ENCODE measurements at regions not wholly inside any gene's neighbourhood (a gene's known extent, or its start where the extent isn't known, plus 50 kb on each side); places are given as distances from the start of the nearest gene placed in this dataset.
"Not testable (repeated sequence)": the region's sequence is repeated elsewhere in the genome, so short reads cannot be mapped to it uniquely, and the experiment has no call there.

DNA sequence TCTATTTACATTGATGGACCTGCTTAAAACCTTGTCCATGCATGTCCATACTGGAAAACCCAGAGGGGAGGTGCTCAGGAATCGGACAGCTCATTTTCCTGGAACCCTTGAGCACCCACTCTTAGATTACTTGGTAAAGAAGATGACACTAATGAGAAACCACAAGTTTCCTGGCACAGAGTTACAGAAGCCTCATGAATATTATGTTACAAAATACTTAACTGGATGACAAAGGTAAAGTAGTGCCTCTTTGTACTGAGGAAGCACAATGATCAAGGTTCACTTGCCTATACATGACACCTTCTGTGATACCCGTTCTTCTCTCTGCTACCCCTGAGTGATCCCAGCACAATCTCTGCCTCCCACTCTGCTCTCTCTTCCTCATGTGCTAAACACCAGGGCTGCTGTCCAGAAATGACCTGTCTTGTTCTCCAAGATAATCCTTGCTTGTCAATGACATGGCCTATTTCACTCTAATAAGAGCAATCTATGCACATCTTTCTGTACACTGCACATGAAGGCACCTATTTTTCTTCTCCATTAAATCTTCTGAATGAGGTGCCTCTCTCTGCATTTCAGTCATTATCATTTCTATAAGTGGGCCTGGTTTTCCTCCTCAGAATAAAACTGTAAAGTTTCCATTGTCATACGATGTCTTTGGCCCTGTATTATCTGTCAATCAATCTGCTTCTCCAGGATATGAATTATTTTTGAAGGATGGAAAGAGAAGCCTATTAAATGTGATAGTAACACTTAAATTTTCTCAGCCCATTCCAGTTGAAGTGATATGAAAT is 684.0 kb upstream of the ACO1 start:
- no peak for ATAC-seq
- intact Hi-C loops (cut with DNase I) = no loop called here
- no peak for DNase-seq (ENCODE audit: missing footprints)

DNA sequence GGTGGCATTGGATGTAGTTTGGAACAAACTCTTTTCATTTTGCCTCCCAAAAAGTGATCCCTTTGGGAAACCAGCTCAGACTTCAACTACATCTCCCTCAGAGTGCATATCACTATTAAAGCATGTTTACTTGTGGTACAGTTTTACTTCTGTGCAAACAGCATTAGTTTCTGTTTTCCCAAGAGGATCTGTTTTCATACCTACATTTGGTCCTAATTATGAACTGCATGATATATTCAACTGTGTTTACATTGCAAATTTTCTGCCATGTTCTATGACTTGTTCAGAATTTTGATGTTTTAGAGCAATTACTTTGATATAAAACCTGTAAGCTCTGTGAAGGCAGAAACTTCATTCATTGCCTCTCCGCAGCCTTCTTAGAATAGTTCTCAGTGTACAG is 681.5 kb upstream of the ACO1 start:
- ATAC-seq = no peak
- intact Hi-C loops (cut with DNase I) = no loop called here

GRCh38 chr9:31715250-31715649 is 669.2 kb upstream of the ACO1 start:
- intact Hi-C loops (cut with DNase I) = no loop called here
- no peak for ATAC-seq
- no peak for DNase-seq (ENCODE audit: missing footprints)

More for the DNA sequence above, 681.5 kb upstream of the ACO1 start:
- DNase-seq (ENCODE audit: missing footprints) = no peak

GRCh38 chr9:31719262-31719661 is 665.2 kb upstream of the ACO1 start:
- intact Hi-C loops (cut with DNase I) = no loop called here
- DNase-seq (ENCODE audit: missing footprints) = no peak

DNA sequence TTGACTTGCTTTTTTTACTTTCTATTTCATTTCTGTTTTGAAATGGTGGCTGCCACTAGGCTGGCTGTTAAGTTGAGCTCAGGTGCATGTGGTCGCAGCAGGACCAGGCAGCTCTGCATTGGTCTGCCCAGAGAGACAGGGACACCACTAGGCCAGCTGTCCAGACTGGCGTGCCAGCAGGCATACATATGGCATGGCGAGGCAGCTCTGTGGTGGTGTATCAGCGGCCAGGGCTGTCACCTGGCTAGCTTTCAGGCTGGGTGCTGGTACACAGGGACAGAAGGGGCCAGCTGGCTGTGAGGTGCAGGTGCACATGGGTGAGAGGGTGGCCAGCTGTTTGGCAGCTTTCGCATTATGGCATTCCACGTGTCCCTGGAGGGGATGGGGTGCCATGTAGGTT is 654.0 kb upstream of the ACO1 start:
- ATAC-seq (no peak), DNase-seq (ENCODE audit: missing footprints) (peak; percentile 71)
- intact Hi-C loops (cut with DNase I) = no loop called here

More at GRCh38 chr9:31719262-31719661, 665.2 kb upstream of the ACO1 start:
- no peak for ATAC-seq

- intact Hi-C loops (cut with DNase I) = no loop called here
- DNase-seq (ENCODE audit: missing footprints) = no peak
- ATAC-seq = no peak
Measured at GRCh38 chr9:31733166-31733565, 651.3 kb upstream of the ACO1 start.

GRCh38 chr9:31736581-31737179 is 647.8 kb upstream of the ACO1 start:
- ATAC-seq = no peak
- intact Hi-C loops (cut with DNase I) = no loop called here
- no peak for DNase-seq (ENCODE audit: missing footprints)

- intact Hi-C loops (cut with DNase I) = no loop called here
- DNase-seq (ENCODE audit: missing footprints) (no peak), ATAC-seq (no peak)
Measured at GRCh38 chr9:31740705-31741104, 643.7 kb upstream of the ACO1 start.

GRCh38 chr9:31744589-31744988 is 639.9 kb upstream of the ACO1 start:
- ATAC-seq (no peak), DNase-seq (ENCODE audit: missing footprints) (no peak)
- intact Hi-C loops (cut with DNase I) = no loop called here

DNA sequence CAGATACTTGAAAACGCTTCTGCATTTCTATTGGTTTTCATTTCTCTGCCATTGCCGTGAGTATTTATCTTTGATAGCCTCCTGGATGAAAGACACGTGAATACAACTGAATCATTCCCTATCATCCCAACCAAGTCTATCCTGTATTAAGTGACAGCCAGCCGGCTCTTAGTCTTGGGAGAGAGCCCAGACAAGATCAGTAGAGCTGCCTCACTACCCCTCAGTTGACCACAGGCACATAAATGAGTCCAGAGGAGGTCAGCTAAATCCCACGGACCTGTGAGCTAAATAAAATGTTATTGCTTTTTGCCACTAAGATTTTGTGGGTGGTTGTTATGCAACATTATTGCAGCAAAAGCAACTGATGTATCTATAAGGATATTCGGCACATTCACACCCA is 639.0 kb upstream of the ACO1 start:
- ATAC-seq (no peak), DNase-seq (ENCODE audit: missing footprints) (no peak)
- intact Hi-C loops (cut with DNase I) = no loop called here

DNA sequence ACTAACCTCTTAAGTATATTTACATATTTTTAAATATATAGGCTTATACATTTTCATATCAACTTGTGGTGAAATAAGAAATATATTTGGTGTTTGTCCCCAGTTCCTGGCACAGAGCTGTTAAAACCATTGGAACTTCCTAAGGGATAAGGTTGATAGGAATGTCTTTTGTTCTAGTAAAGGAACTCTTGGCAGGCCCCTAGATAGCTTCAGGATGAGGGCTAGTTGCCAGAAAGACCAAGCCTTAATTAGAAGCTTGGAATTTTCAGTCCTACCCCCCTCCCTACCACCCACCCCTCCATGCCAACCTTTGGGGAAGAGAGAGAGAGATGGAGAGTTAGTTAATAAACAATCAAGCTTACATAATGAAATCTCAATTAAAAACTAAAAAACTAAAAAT is 638.6 kb upstream of the ACO1 start:
- DNase-seq (ENCODE audit: missing footprints) (no peak), ATAC-seq (no peak)
- intact Hi-C loops (cut with DNase I) = no loop called here

GRCh38 chr9:31753756-31754155 is 630.7 kb upstream of the ACO1 start:
- intact Hi-C loops (cut with DNase I) = no loop called here
- no peak for ATAC-seq
- DNase-seq (ENCODE audit: missing footprints) = no peak

- ATAC-seq (no peak), DNase-seq (ENCODE audit: missing footprints) (no peak)
- intact Hi-C loops (cut with DNase I) = no loop called here
Measured at GRCh38 chr9:31759703-31760102, 624.7 kb upstream of the ACO1 start.

- DNase-seq (ENCODE audit: missing footprints); intact Hi-C loops (cut with DNase I); ATAC-seq: not testable (repeated sequence)
Measured at GRCh38 chr9:31774021-31774420, 610.4 kb upstream of the ACO1 start.

DNA sequence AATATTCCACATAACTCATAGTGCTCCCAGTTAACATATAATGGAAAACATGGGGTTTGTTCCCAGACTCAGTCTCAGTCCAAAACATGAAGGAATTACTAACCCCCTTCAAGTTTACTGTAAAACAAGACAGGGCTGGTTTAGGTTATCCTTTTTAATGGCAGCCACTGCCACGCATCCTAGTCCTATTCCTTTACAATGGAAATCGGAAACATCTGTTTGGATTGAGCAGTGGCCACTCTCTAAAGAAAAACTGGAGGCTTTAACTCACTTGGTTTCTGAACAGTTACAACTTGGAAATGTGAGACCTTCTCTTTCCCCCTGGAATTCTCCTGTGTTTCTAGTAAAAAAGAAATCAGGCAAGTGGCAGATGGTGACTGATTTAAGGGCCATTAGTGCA is 609.9 kb upstream of the ACO1 start:
- intact Hi-C loops (cut with DNase I) = no loop called here
- no peak for DNase-seq (ENCODE audit: missing footprints)

DNA sequence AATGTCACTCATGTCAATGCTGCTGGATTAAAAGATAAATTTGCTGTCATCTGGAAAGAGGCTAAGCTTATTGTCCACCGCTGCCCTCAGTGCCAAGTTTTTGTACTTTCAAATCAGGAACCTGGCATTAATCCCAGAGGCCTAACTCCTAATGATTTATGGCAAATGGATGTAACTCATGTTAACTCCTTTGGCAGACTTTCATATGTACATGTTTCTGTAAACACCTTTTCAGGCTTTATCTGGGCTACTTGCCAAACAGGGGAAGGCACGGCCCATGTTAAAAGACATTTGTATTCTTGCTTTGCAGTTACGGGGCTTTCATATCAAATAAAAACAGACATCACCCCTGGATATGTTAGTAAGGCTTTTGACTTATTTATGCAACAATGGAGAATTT is 608.0 kb upstream of the ACO1 start:
- intact Hi-C loops (cut with DNase I) = no loop called here
- DNase-seq (ENCODE audit: missing footprints) (no peak), ATAC-seq (no peak)

More for the DNA sequence above, 609.9 kb upstream of the ACO1 start:
- ATAC-seq = no peak

GRCh38 chr9:31783491-31783890 is 601.0 kb upstream of the ACO1 start:
- ATAC-seq (no peak), DNase-seq (ENCODE audit: missing footprints) (no peak)
- intact Hi-C loops (cut with DNase I) = no loop called here

DNA sequence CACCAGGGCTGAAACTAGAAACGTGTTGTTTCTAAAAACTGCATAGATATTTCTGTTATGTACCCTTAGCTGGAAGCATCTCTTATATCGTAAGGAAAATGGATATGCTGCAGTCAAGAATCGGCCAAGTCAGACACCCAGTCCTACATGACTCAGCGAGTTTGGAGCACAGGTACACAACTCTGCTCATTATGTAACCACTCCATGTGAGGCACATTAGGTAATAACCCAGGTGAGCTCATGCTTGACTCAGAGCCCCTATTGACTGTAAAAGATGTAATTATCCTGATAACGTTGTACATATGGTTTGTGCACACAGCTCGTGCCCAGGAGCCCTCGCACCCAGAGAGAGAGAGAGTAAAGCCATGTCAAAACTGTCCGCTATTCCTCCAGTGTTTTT is 593.7 kb upstream of the ACO1 start:
- ATAC-seq (no peak), DNase-seq (ENCODE audit: missing footprints) (no peak)
- intact Hi-C loops (cut with DNase I) = no loop called here

- ATAC-seq (no peak), DNase-seq (ENCODE audit: missing footprints) (no peak)
- intact Hi-C loops (cut with DNase I) = loop anchor here (5.0 kb wide), 1 partner anchor 683 kb away; no protein-coding TSS in a partner anchor
Measured at GRCh38 chr9:31799953-31800609, 584.4 kb upstream of the ACO1 start.

Measured in Right ventricle myocardium inferior (tissue), 1 donor.